ENCODE measurements at regions not wholly inside any gene's neighbourhood (a gene's known extent, or its start where the extent isn't known, plus 50 kb on each side); places are given as distances from the start of the nearest gene placed in this dataset.

DNA sequence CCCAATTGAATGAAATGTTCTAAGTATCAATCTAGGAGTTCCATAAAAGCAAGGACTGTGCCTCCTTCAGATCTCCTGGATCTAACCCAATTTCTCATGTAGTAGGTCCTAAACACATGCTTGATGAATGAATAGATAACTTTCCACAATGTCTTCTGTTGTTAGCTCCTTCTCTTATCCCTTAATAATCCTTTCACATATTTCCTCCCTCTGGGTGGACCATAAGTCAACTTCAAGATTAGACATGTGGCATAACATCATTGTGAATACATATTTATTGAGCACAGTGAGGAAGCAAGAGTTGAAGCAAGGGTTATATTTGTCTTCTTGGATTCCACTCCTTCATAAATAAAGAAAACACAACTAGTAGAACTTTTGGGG, 108.6 kb upstream of the EGFLAM start:
- H3K27ac ChIP-seq (ENCODE audit: insufficient read depth, low read length), result no peak overlapping the region
- no peak overlapping the region for H2BK120ac ChIP-seq (ENCODE audit: low read depth, low read length)
- no peak overlapping the region for H3K4me2 ChIP-seq (ENCODE audit: low read depth, low read length)
- ATAC-seq (ENCODE audit: low read depth) (no peak), DNase-seq (no peak)
- intact Hi-C loops (cut with micrococcal nuclease) (no loop called here), dilution Hi-C loops (cut with HindIII; ENCODE audit: low sequenced_read_pairs, unreplicated experiment) (no loop called here), in situ Hi-C loops (cut with MboI; ENCODE audit: low sequenced_read_pairs) (no loop called here)
- no peak overlapping the region for H3K4ac ChIP-seq (ENCODE audit: low read depth, low read length)
- no peak overlapping the region for H3K23ac ChIP-seq (ENCODE audit: low read depth, low read length)
- H3K18ac ChIP-seq (ENCODE audit: low read depth, low read length), result no peak overlapping the region
- CTCF ChIA-PET, result no interaction called here
- H2BK5ac ChIP-seq (ENCODE audit: low read depth, low read length, poor library complexity, severe bottlenecking), result no peak overlapping the region
- no peak overlapping the region for H4K5ac ChIP-seq (ENCODE audit: low read depth, low read length)
- H2AK9ac ChIP-seq (replicated peaks; ENCODE audit: low read depth, low read length, poor library complexity), result no peak overlapping the region
- H2AFZ ChIP-seq (replicated peaks; ENCODE audit: low read length, poor library complexity), result no peak overlapping the region
- BruUV-seq (replicated peaks), result no TSS peak
- no peak overlapping the region for H3K4me3 ChIP-seq (ENCODE audit: insufficient read depth, low read depth, low read length)
- no peak overlapping the region for H3K56ac ChIP-seq (ENCODE audit: extremely low read depth, insufficient read depth, low read length)
- no peak overlapping the region for H4K8ac ChIP-seq (ENCODE audit: low read depth in 2 of 2, low read length in 2 of 2)
- H3K9ac ChIP-seq (ENCODE audit: low read depth, low read length), result no peak overlapping the region
- H3K79me1 ChIP-seq (ENCODE audit: low read depth in 1 of 2, low read length in 2 of 2), result no peaks in the 10 kb centered on the region
- no peaks in the 10 kb centered on the region for H3K4me1 ChIP-seq (ENCODE audit: control insufficient read depth, insufficient read depth, low read length)
- no peaks in the 10 kb centered on the region for H3K9me3 ChIP-seq (ENCODE audit: control insufficient read depth, insufficient read depth, low read length)
- H4K91ac ChIP-seq (ENCODE audit: insufficient read depth, low read depth, low read length), result no peak overlapping the region
- H3K14ac ChIP-seq (replicated peaks; ENCODE audit: low read depth, low read length), result no peak overlapping the region
- TF ChIP-seq POLR2A (IDR thresholded peaks at IDR 0.05; ENCODE audit: low read depth, low read length), result no peak
- no peak for TF ChIP-seq MXI1 (IDR thresholded peaks at IDR 0.05; ENCODE audit: borderline replicate concordance, low read depth, low read length)
- TF ChIP-seq NFE2L2 (IDR thresholded peaks at IDR 0.05; ENCODE audit: low read depth, low read length), result no peak
- no peak for TF ChIP-seq SMC3 (IDR thresholded peaks at IDR 0.05; ENCODE audit: low read depth, low read length)
- no peak for TF ChIP-seq CHD1 (IDR thresholded peaks at IDR 0.05; ENCODE audit: low read depth, low read length)
- TF ChIP-seq RCOR1 (IDR thresholded peaks at IDR 0.05; ENCODE audit: insufficient replicate concordance, low read length), result no peak
- TF ChIP-seq CEBPB (IDR thresholded peaks at IDR 0.05; ENCODE audit: low read depth, low read length), result no peak
- TF ChIP-seq, protein P1, sequence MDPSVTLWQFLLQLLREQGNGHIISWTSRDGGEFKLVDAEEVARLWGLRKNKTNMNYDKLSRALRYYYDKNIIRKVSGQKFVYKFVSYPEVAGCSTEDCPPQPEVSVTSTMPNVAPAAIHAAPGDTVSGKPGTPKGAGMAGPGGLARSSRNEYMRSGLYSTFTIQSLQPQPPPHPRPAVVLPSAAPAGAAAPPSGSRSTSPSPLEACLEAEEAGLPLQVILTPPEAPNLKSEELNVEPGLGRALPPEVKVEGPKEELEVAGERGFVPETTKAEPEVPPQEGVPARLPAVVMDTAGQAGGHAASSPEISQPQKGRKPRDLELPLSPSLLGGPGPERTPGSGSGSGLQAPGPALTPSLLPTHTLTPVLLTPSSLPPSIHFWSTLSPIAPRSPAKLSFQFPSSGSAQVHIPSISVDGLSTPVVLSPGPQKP (IDR thresholded peaks at IDR 0.05; ENCODE audit: borderline replicate concordance, low read depth, low read length), result no peak
- no peak for TF ChIP-seq MAFK (IDR thresholded peaks at IDR 0.05; ENCODE audit: low read depth, low read length)
- no peak for TF ChIP-seq CTCF (conservative IDR thresholded peaks at IDR 0.05; ENCODE audit: low read depth, low read length)
- TF ChIP-seq BHLHE40 (IDR thresholded peaks at IDR 0.05; ENCODE audit: low read depth, low read length), result no peak
- TF ChIP-seq RFX5 (IDR thresholded peaks at IDR 0.05; ENCODE audit: low read depth, low read length), result no peak
- TF ChIP-seq, protein P2, sequence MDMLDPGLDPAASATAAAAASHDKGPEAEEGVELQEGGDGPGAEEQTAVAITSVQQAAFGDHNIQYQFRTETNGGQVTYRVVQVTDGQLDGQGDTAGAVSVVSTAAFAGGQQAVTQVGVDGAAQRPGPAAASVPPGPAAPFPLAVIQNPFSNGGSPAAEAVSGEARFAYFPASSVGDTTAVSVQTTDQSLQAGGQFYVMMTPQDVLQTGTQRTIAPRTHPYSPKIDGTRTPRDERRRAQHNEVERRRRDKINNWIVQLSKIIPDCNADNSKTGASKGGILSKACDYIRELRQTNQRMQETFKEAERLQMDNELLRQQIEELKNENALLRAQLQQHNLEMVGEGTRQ (IDR thresholded peaks at IDR 0.05; ENCODE audit: low read depth, low read length), result no peak
- TF ChIP-seq FOS (IDR thresholded peaks at IDR 0.05; ENCODE audit: low read depth, low read length), result no peak
- TF ChIP-seq MAZ (IDR thresholded peaks at IDR 0.05; ENCODE audit: borderline replicate concordance, low read depth, low read length), result no peak
- no peak for TF ChIP-seq RAD21 (IDR thresholded peaks at IDR 0.05; ENCODE audit: low read length)
- H2BK15ac ChIP-seq (ENCODE audit: low read depth, low read length), result no peak overlapping the region
- H4K20me1 ChIP-seq (ENCODE audit: insufficient read depth, low read length), result no peaks in the 10 kb centered on the region
- H3K9me1 ChIP-seq (ENCODE audit: insufficient read depth, low read length), result no peaks in the 10 kb centered on the region
- no peak overlapping the region for H2BK20ac ChIP-seq (ENCODE audit: low read depth, low read length)
- POLR2A ChIA-PET (ENCODE audit: unreplicated experiment), result no interaction called here
- no peaks in the 10 kb centered on the region for H3K36me3 ChIP-seq (ENCODE audit: control insufficient read depth, insufficient read depth, low read length)
- H3K27me3 ChIP-seq (ENCODE audit: control insufficient read depth, insufficient read depth, low read length), result no peaks in the 10 kb centered on the region; the same call in 1 of the 2 replicates
- no peak overlapping the region for H2AK5ac ChIP-seq (ENCODE audit: low read depth, low read length)
